Stimulated activated CD4-positive, alpha-beta T cell treated with anti-CD3 and anti-CD28 coated beads, Interleukin-2, amount 100 ng/mL, for 24 hours (primary cell): ENCODE measurements at regions not wholly inside any gene's neighbourhood (a gene's known extent, or its start where the extent isn't known, plus 50 kb on each side); places are given as distances from the start of the nearest gene placed in this dataset.
"Not testable (repeated sequence)": the region's sequence is repeated elsewhere in the genome, so short reads cannot be mapped to it uniquely, and the experiment has no call there.

Experiments used
- DNase-seq, 2 donors: peaks; one replicate each; pipeline ENCODE4 v3.0.0-alpha.2; 2020

DNA sequence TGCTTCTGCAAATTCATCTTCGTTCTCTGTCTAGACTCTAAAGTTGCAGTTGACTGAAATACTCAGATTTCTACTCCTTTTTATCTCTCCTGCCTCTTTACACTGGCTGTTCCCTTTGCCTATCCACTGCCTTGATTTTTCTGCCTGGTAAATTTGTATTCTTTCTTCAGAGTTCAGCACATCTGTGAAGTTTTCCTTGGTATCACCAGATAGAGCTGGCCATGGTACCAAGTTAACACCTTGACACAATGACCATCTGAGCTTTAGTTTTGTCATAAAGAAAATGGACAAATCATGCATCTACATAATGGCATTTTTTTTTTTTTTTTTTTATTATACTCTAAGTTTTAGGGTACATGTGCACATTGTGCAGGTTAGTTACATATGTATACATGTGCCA lies 143.0 kb downstream of the PPP1R3A start:
- DNase-seq = no peak

DNA sequence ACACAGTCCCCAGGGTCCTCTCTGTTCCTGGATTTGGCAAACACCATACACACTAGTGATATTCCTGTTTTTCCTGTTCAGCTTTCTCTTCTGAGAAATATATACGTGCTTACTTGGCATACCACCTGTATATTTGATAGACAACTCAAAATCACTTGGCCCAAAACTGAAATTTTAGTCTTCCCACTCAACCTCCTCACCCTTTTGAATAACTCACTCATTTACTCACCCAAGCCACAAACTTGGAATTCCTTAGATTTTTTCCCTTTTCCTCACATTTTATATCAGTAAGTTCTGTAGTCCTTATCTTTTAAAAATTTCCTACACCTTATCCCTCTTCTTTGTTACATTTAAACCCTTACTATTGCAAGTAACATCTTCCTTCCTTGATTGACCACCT lies 143.4 kb downstream of the PPP1R3A start:
- no peak for DNase-seq

GRCh38 chr7:113774182-113774807 lies 144.5 kb downstream of the PPP1R3A start:
- no peak for DNase-seq

GRCh38 chr7:113770146-113770738 lies 148.6 kb downstream of the PPP1R3A start:
- no peak for DNase-seq

DNA sequence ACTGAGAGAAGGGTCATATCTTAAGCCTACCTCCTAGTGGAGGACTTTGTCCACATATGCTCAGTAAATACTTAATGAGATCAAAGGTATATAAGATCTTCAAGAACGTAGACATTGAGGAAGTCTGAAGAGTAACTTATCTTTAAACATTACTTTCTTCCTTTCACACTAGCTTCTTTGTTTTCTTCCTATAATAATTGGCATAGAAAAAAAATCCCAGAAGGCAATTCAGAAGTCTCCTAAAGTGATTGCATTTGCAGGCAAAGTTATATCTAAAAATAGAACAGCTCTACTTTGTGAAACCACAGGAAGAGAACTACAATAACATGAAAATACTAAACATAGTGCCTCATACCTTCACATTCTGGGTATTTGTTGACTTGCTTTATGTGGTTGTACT lies 150.4 kb downstream of the PPP1R3A start:
- DNase-seq = no peak

- DNase-seq = no peak
Measured at GRCh38 chr7:113764401-113765035, 154.3 kb downstream of the PPP1R3A start.

- DNase-seq = no peak
Measured at GRCh38 chr7:113763226-113763625, 155.6 kb downstream of the PPP1R3A start.

GRCh38 chr7:113756250-113756649 lies 162.6 kb downstream of the PPP1R3A start:
- DNase-seq = no peak

DNA sequence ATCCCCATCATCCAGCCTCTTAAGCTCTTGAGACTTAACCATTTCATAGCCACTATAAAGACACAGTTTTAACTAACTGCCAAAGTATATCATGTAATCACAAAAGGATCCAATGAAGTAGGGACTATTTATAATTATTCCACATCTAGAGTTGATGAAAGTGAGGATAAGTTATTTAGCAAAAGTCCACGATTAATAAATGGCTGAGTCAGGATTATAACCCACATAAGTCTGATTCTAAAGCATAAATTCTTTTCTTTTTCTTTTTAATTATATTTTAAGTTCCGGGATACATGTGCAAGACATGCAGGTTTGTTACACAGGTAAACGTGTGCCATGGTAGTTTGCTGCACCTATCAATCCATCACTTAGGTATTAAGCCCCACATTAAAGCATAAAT lies 166.1 kb downstream of the PPP1R3A start:
- DNase-seq = no peak

- no peak for DNase-seq
Measured at GRCh38 chr7:113752289-113752688, 166.5 kb downstream of the PPP1R3A start.

- DNase-seq = no peak
Measured at GRCh38 chr7:113751547-113751946, 167.3 kb downstream of the PPP1R3A start.

- not testable (repeated sequence) for DNase-seq
Measured at GRCh38 chr7:113748385-113748784, 170.4 kb downstream of the PPP1R3A start.

- DNase-seq = not testable (repeated sequence)
Measured at GRCh38 chr7:113742946-113743431, 175.8 kb downstream of the PPP1R3A start.

GRCh38 chr7:113742377-113742776 lies 176.4 kb downstream of the PPP1R3A start:
- no peak for DNase-seq

- DNase-seq = no peak
Measured at GRCh38 chr7:113731571-113731970, 187.2 kb downstream of the PPP1R3A start.

DNA sequence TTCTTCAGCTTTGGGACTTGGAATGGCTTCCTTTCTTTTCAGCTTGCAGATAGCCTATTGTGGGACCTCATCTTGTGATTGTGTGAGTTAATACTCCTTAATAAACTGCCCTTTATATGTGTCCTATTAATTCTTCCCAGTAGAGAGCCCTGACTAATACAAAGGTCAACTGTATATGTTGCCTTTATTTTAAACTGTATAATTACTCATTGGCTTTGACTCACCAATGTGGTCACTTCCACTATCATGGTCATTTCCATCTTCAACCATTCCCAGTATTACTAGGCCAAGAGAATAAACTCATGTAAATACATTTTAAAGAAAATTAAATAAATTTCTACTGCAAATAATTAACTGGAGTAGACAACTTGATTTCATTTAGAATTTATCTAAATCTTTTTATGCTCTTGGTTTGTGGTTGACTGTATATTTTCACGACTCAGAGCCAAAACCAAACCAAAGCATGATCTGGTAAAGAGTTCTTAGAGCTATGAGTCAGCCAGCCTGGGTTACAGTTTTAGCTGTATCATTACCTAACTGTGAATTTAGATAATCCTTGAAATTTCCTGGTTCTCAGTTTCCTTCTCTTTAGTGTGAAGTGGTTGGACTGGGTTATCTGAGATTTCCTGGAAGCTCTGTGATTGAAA lies 188.4 kb downstream of the PPP1R3A start:
- no peak for DNase-seq

DNA sequence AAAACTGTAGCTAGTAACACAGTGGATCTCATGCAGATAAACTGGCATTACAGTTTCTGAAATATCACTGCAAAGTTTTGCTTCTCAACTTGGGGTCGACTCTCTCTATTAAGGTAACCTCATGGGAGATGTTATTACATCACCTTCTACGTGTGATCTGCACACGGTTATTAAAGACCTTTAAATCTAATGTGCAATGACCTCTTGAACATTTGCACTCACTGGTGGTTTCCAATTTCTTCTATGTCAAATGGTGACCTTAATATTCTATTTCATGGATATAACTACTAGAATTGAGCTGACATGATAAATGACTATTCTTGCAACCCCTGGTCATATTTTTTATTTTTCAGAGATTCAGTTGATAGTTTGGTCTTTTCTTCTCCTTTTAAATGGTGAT lies 191.3 kb downstream of the PPP1R3A start:
- no peak for DNase-seq

DNA sequence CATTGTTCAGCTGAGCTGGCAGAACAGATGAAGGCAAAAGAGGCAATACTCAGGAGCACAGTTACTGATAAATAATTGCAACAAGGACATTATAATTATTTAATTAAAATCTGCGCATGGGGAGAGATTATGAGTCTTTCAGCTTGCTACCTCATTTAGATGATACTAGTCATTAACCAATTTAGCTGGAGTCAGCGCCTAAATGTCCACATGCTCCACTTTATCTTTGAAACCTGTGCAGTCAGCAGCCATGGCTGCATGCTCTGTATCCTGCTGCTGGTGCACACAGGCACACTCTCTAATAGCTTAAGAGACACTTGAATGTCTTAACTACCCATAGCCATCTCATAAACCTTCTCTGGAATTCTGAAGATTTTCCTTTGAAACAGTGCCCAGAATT lies 196.8 kb downstream of the PPP1R3A start:
- no peak for DNase-seq

- no peak for DNase-seq
Measured at GRCh38 chr7:113717739-113718138, 201.1 kb downstream of the PPP1R3A start.

DNA sequence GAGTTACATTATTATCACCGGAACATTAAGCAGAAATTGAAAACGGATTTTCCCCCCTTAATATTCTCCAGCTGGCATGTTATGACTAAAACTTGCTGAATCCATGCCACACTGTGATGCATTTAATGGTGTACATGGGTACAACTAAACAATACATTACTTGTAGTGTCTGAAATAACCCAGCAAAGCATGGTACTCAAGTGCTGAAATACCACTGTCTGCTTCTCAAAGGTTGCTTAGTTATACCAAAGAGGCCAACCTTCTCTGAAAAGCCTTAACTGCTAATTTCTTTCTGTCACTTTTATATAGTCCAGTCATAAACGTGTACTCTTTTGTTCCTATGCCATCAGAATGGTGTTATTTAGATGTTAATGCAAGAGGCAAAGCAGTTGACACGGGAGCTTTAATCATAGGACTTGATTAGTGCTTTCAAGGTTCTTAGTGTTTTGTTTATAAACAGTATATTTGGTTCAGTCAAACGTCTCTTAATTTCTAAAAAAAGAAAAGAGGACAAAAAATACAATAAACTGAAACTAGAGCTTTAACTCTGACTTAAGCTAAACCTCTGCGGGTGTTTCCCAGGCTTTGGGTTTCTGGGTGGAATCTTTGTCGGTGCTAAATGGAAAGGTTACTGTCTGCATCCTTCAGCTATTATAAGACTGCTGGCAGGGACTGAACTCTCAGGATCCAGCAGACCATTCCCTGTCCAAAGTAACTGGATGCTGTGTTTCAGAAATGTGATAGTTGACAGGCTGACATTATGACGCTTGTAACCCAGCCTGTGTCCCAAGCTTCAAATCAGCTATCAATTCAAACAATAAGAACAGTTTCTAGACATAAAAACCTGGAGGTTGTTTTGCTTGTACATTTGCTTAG lies 202.6 kb downstream of the PPP1R3A start:
- DNase-seq = no peak

- no peak for DNase-seq
Measured at GRCh38 chr7:113715262-113715661, 203.5 kb downstream of the PPP1R3A start.

DNA sequence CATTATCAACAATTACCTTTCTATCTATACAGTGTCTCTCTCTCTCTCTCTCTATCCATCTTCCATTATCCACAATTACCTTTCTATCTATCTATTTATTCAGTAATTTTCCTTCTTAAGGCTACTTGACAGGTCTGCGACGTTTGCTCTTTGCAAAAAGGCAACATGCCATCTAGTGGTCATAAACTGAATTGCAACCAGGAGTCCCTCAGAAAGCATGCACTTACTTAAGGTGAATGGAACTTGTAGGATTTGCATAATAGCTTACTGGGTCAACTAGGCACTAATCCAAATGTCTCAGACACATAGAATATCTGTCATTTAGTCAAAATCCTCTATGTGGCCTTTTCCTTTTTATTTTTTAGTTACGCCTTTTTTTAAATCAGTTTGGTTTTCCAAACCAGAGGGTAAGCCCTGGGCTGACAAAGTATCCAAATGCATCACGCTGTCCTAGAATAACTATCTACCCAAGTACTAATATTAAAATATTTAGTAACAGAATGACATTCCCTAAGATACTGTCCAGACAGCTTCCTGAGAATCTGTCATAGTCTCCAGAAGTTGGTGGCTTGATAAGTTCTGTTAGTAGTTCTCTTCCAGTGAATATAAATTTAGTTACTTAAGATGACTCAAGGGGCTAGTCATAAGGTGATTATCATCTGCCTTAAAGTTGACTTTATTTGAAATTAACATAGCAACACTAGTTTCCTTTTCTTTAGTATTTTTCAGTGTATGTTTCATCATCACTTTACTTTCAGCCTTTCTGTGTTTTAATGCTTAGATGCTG lies 208.3 kb downstream of the PPP1R3A start:
- peak; percentile 11 to 33 for DNase-seq
